ENCODE measurements at regions not wholly inside any gene's neighbourhood (a gene's known extent, or its start where the extent isn't known, plus 50 kb on each side); places are given as distances from the start of the nearest gene placed in this dataset.

- Histone ChIP-seq H2AFZ (ENCODE audit: low read depth, low read length) (no peak overlapping the region), H3K4me2 (ENCODE audit: insufficient read depth, low read length) (no peak overlapping the region), H3K9me1 (ENCODE audit: control insufficient read depth, insufficient read depth, low read length) (no peaks in the 10 kb centered on the region), H3K79me2 (ENCODE audit: control insufficient read depth, insufficient read depth, low read length) (no peaks in the 10 kb centered on the region), H3K9ac (ENCODE audit: insufficient read depth in 1 of 2, low read depth in 2 of 2, low read length in 2 of 2) (no peak overlapping the region), H3K4me3 (no peak overlapping the region), H3K9me3 (replicated peaks; ENCODE audit: control insufficient read depth, insufficient read depth, low read depth, low read length) (no peaks in the 10 kb centered on the region), H3K27me3 (ENCODE audit: control insufficient read depth in 2 of 2, insufficient read depth in 2 of 2, low read length in 2 of 2) (no peaks in the 10 kb centered on the region), H3K4me1 (replicated peaks in 1 of 2; ENCODE audit: control insufficient read depth in 2 of 2, insufficient read depth in 2 of 2, low read length in 2 of 2) (no peaks in the 10 kb centered on the region), H3K27ac (ENCODE audit: extremely low read depth, low read depth, low read length) (no peak overlapping the region), H4K20me1 (replicated peaks; ENCODE audit: control insufficient read depth, insufficient read depth, low read length) (no peaks in the 10 kb centered on the region), H3K36me3 (ENCODE audit: control insufficient read depth, insufficient read depth, low read length) (no peaks in the 10 kb centered on the region)
- 2% methylated on average over 3 of the region's 3 CpGs for WGBS (ENCODE audit: insufficient coverage, low coverage, missing lambda C conversion rate)
- DNase-seq (ENCODE audit: extremely low read depth in 1 of 4, low spot score in 3 of 4) (no peak), FAIRE-seq (no peak), ATAC-seq (no peak)
- no TSS peak for BruUV-seq (replicated peaks)
- CTCF ChIA-PET (ENCODE audit: low intra/inter-chr PET ratio), result no interaction called here
- in situ Hi-C loops (cut with MboI) (no loop called here), intact Hi-C loops (cut with micrococcal nuclease) (no loop called here)
- TF ChIP-seq TRIM28 (IDR thresholded peaks at IDR 0.05) (no peak), ZSCAN29 (IDR thresholded peaks at IDR 0.05) (no peak), ZNF785 (CRISPR knock-in tag; IDR thresholded peaks at IDR 0.05) (no peak), MEF2A (IDR thresholded peaks at IDR 0.05; ENCODE audit: control insufficient read depth, low read depth, low read length) (no peak), EP400 (IDR thresholded peaks at IDR 0.05) (no peak), SMARCA5 (IDR thresholded peaks at IDR 0.05) (no peak), BRF2 (IDR thresholded peaks at IDR 0.05; ENCODE audit: borderline replicate concordance, insufficient read depth, insufficient read length) (no peak), BCL6 (CRISPR knock-in tag; IDR thresholded peaks at IDR 0.05) (no peak), ZNF121 (CRISPR knock-in tag; conservative IDR thresholded peaks at IDR 0.05) (no peak), CREB1 (IDR thresholded peaks at IDR 0.05) (no peak), CREB1 (CRISPR knock-in tag; IDR thresholded peaks at IDR 0.05) (no peak), AFF1 (IDR thresholded peaks at IDR 0.05; ENCODE audit: low read depth in 1 of 2, partially characterized antibody in 2 of 2) (no peak), SIRT6 (IDR thresholded peaks at IDR 0.05; ENCODE audit: low read depth, low read length) (no peak)
- POLR2A ChIA-PET, result interaction anchor here (0.6 kb wide), 1 partner anchor 162 kb away, joined by 3 read pairs; no protein-coding TSS in a partner anchor
Observed at GRCh38 chr14:38972511-38972910, 130.5 kb downstream of the SEC23A start.
